CD14-positive monocyte (primary cell): ENCODE measurements at regions not wholly inside any gene's neighbourhood (a gene's known extent, or its start where the extent isn't known, plus 50 kb on each side); places are given as distances from the start of the nearest gene placed in this dataset.

ENCODE experiments used
- DNase-seq, 3 donors: peaks; one replicate each; pipeline ENCODE4 v3.0.0-alpha.2; 2011 to 2022
- H2AFZ ChIP-seq: 2 replicates; pipeline ENCODE4 v1.6.0; 2012; ENCODE audit warnings: mild to moderate bottlenecking, low read depth, low read length, inconsistent platforms; ENCODE audit not compliant: insufficient read depth, poor library complexity, severe bottlenecking
- H3K27ac ChIP-seq, 2 donors: 1 replicate in 1 of 2; 2 replicates in 1 of 2; pipeline ENCODE4 v1.5.1; 2012 to 2013; ENCODE audit warnings: low read length in 2 of 2, control low read depth in 1 of 2, inconsistent platforms in 1 of 2, low read depth in 1 of 2, mild to moderate bottlenecking in 1 of 2
- H3K27me3 ChIP-seq, 2 donors: one replicate each; pipeline versions ENCODE4 v1.6.0 to v1.6.1; 2011 to 2013; ENCODE audit warnings: low read length in 2 of 2; ENCODE audit not compliant: control insufficient read depth in 2 of 2, insufficient read depth in 2 of 2
- H3K36me3 ChIP-seq, 2 donors: replicated peaks in 1 of 2; 1 replicate in 1 of 2; 2 replicates in 1 of 2; pipeline versions ENCODE4 v1.5.1 to v1.6.1; 2012 to 2013; ENCODE audit warnings: low read length in 2 of 2, control low read depth in 1 of 2, inconsistent platforms in 1 of 2, mild to moderate bottlenecking in 1 of 2; ENCODE audit not compliant: insufficient read depth in 2 of 2, control insufficient read depth in 1 of 2
- H3K4me1 ChIP-seq, 2 donors: 1 replicate in 1 of 2; 2 replicates in 1 of 2; pipeline versions ENCODE4 v1.5.1 to v1.6.1; 2012 to 2013; ENCODE audit warnings: low read length in 2 of 2, control low read depth in 1 of 2, inconsistent platforms in 1 of 2, mild to moderate bottlenecking in 1 of 2, moderate library complexity in 1 of 2; ENCODE audit not compliant: insufficient read depth in 2 of 2, control insufficient read depth in 1 of 2
- H3K4me2 ChIP-seq: replicated peaks from 2 replicates; pipeline ENCODE3; 2012; ENCODE audit warnings: low read length, moderate library complexity, mild to moderate bottlenecking; ENCODE audit not compliant: poor library complexity, severe bottlenecking; ENCODE audit errors: extremely low read depth
- H3K4me3 ChIP-seq, 3 experiments: fragments of 200-600 bp in 1 of 3; sonication (generic) in 1 of 3; replicated peaks in 1 of 3; 1 replicate in 2 of 3; 2 replicates in 1 of 3; pipeline ENCODE4 v1.5.1; 2011 to 2013; ENCODE audit warnings: low read length in 3 of 3, mild to moderate bottlenecking in 3 of 3, control low read depth in 2 of 3, low read depth in 2 of 3, inconsistent platforms in 1 of 3, moderate library complexity in 1 of 3
- H3K79me2 ChIP-seq: 2 replicates; pipeline ENCODE4 v1.6.0; 2012; ENCODE audit warnings: mild to moderate bottlenecking, control low read depth, inconsistent platforms, low read length, moderate library complexity; ENCODE audit not compliant: insufficient read depth
- H3K9ac ChIP-seq: 2 replicates; pipeline ENCODE4 v1.6.0; 2017; ENCODE audit warnings: low read length, mild to moderate bottlenecking; ENCODE audit not compliant: insufficient read depth, poor library complexity, severe bottlenecking
- H3K9me3 ChIP-seq, 2 donors: replicated peaks in 1 of 2; 1 replicate in 1 of 2; 2 replicates in 1 of 2; pipeline versions ENCODE4 v1.5.1 to v1.6.1; 2012 to 2013; ENCODE audit warnings: low read length in 2 of 2, control low read depth in 1 of 2; ENCODE audit not compliant: control insufficient read depth in 1 of 2, insufficient read depth in 1 of 2
- H4K20me1 ChIP-seq: 2 replicates; pipeline ENCODE4 v1.6.0; 2012; ENCODE audit warnings: mild to moderate bottlenecking, low read length, control low read depth, moderate library complexity; ENCODE audit not compliant: insufficient read depth
- H3K27ac Mint-ChIP-seq, 7 donors: one replicate each; pipeline ENCODE4 v1.8.0; 2020; ENCODE audit warnings: mild to moderate bottlenecking in 7 of 7, mixed read lengths in 7 of 7, moderate library complexity in 6 of 7, inconsistent platforms in 2 of 7
- H3K27me3 Mint-ChIP-seq, 3 donors: one replicate each; pipeline ENCODE4 v1.8.0; 2021 to 2022; ENCODE audit warnings: low read depth in 3 of 3, mild to moderate bottlenecking in 3 of 3, mixed read lengths in 3 of 3, moderate library complexity in 3 of 3, inconsistent platforms in 1 of 3
- H3K36me3 Mint-ChIP-seq, 2 donors: one replicate each; pipeline ENCODE4 v1.8.0; 2020; ENCODE audit warnings: mixed read lengths in 2 of 2, inconsistent platforms in 1 of 2, mild to moderate bottlenecking in 1 of 2
- H3K4me1 Mint-ChIP-seq: one replicate; pipeline ENCODE4 v1.8.0; 2020; ENCODE audit warnings: mild to moderate bottlenecking, mixed read lengths
- H3K4me3 Mint-ChIP-seq, 2 donors: one replicate each; pipeline ENCODE4 v1.8.0; 2020; ENCODE audit warnings: mild to moderate bottlenecking in 2 of 2, mixed read lengths in 2 of 2, moderate library complexity in 1 of 2
- H3K9me3 Mint-ChIP-seq, 7 donors: one replicate each; pipeline ENCODE4 v1.8.0; 2020 to 2022; ENCODE audit warnings: mixed read lengths in 7 of 7, mild to moderate bottlenecking in 6 of 7, moderate library complexity in 6 of 7, inconsistent platforms in 2 of 7
- CTCF ChIP-seq: fragments of 200-600 bp; IDR thresholded peaks from one replicate; pipeline ENCODE4 v1.8.0; 2022; ENCODE audit warnings: antibody characterized with exemption, mild to moderate bottlenecking
- WGBS: methylation state at CpG from one replicate; pipeline ENCODE4 v1.1.5; 2013; ENCODE audit warnings: missing lambda C conversion rate; ENCODE audit not compliant: insufficient coverage; 5-methylcytosine and 5-hydroxymethylcytosine counted together
- intact Hi-C, 2 donors: fragments of 100-400 bp; cut with micrococcal nuclease; formaldehyde crosslinking; loops; one replicate each; pipeline versions ENCODE4 v1.15.0 to v1.15.1; 2023

- peaks cover 0 to 3% (median 0%) of the 10 kb centered on the region in 7 donors for H3K9me3 Mint-ChIP-seq
These were observed 186.3 kb upstream of the MYT1L start for GRCh38 chr2:2517399-2517798.

DNA sequence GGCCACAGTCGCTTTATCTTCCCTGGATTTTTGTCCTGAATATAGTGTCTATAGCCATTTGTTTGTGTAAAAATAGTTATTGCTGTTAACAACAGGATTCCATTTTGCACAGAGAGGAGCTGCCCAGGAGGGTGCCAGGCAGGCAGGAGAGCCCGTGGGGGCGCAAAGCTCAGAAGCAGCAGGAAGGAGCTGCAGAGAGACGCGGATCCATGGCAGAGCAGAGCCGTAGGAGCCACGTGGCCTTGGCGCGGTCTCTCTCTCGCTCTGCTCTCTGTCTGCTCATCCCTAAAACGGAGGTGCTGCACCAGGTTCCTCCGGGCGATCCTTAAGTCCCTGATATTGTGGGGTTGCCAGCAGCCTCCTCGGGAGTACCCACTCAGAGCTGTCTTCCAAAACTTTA, 185.3 kb upstream of the MYT1L start:
- no peak for DNase-seq
- Histone ChIP-seq H3K27ac (no peak overlapping the region), H3K4me2 (no peak overlapping the region), H4K20me1 (no peaks in the 10 kb centered on the region), H3K4me1 (no peaks in the 10 kb centered on the region), H2AFZ (no peak overlapping the region), H3K9me3 (no peaks in the 10 kb centered on the region), H3K36me3 (no peaks in the 10 kb centered on the region), H3K4me3 (no peak overlapping the region), H3K27me3 (no peaks in the 10 kb centered on the region), H3K79me2 (no peaks in the 10 kb centered on the region), H3K9ac (no peak overlapping the region)
- no peak overlapping the region for H3K27ac Mint-ChIP-seq
- intact Hi-C loops, result no loop called here
- H3K4me1 Mint-ChIP-seq, result no peaks in the 10 kb centered on the region
- peaks cover 1 to 2% (median 2%) of the 10 kb centered on the region in 3 donors for H3K27me3 Mint-ChIP-seq
- no peak overlapping the region for H3K4me3 Mint-ChIP-seq
- TF ChIP-seq CTCF, result no peak
- H3K9me3 Mint-ChIP-seq, result peaks cover 0 to 4% (median 0%) of the 10 kb centered on the region in 7 donors
- no peaks in the 10 kb centered on the region for H3K36me3 Mint-ChIP-seq
- 89% methylated on average over 13 of the region's 14 CpGs for WGBS

More at GRCh38 chr2:2517399-2517798, 186.3 kb upstream of the MYT1L start:
- Histone ChIP-seq H3K4me1 (no peaks in the 10 kb centered on the region), H3K9me3 (no peaks in the 10 kb centered on the region), H3K9ac (no peak overlapping the region), H3K27me3 (no peaks in the 10 kb centered on the region), H2AFZ (no peak overlapping the region), H3K36me3 (no peaks in the 10 kb centered on the region), H3K27ac (no peak overlapping the region), H3K4me3 (no peak overlapping the region), H4K20me1 (no peaks in the 10 kb centered on the region), H3K79me2 (no peaks in the 10 kb centered on the region), H3K4me2 (no peak overlapping the region)
- Mint-ChIP-seq H3K27ac (no peak overlapping the region), H3K36me3 (no peaks in the 10 kb centered on the region), H3K4me3 (no peak overlapping the region), H3K4me1 (no peaks in the 10 kb centered on the region), H3K27me3 (peaks cover 1 to 2% (median 1%) of the 10 kb centered on the region in 3 donors)
- intact Hi-C loops, result no loop called here
- 93% methylated on average over 1 of the region's 2 CpGs for WGBS
- TF ChIP-seq CTCF, result no peak
- no peak for DNase-seq
